Caki2 (cell line): ENCODE measurements at regions not wholly inside any gene's neighbourhood (a gene's known extent, or its start where the extent isn't known, plus 50 kb on each side); places are given as distances from the start of the nearest gene placed in this dataset.
"Not testable (repeated sequence)": the region's sequence is repeated elsewhere in the genome, so short reads cannot be mapped to it uniquely, and the experiment has no call there.

ENCODE experiments used
- DNase-seq: peaks from one replicate; pipeline ENCODE4 v3.0.0-alpha.2; 2015; ENCODE audit warnings: low read depth
- in situ Hi-C: cut with HindIII; loops from 2 replicates; pipeline ENCODE4 v1.10.0; 2016; ENCODE audit warnings: low sequenced_read_pairs, low pct_unique_long_range_greater_than_20kb, mixed read lengths

DNA sequence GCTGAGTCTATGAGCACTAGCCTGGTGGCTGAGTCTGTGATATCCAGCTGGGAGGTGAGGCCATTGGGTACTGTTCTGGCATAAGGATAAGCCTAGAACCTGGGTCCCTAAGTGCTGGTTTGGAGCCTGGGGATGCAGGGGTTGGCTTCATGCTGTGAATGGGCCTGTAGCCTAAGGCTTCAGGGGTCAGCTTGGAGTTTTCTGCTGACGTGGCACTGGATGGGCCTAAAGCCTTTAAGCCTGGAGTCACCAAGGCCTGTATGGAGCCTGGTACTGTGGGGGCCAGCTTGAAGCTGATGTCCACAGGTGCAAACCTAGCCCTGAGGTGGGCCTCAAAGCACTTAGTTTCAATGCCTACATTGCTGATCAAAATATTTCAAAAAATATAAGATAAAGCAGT is 979.6 kb upstream of the POU3F4 start:
- no peak for DNase-seq
- in situ Hi-C loops: no loop called here

DNA sequence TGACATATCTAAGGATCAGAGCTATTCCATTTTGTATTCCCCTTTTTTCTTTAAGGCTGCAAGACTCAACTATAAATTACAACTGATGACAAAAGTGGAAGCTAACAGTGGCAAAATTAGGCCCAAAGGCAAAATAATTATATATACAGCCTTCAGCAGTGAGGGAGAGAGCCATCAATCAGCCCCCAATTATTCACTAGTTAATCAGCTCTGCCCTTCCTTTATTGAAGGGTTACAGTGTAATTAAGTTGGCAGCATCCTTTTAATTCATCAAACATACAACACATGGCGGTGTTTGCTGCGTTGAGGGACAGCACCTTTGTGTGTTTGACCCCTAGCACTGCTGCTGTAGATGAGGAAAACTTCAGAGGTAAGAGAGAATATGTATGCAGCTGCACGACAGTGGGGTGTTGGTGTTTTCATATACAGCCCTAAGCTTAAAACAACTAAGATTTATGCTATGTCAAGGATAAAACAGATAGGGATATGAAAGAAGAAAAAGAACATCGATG is 973.9 kb upstream of the POU3F4 start:
- DNase-seq: no peak

DNA sequence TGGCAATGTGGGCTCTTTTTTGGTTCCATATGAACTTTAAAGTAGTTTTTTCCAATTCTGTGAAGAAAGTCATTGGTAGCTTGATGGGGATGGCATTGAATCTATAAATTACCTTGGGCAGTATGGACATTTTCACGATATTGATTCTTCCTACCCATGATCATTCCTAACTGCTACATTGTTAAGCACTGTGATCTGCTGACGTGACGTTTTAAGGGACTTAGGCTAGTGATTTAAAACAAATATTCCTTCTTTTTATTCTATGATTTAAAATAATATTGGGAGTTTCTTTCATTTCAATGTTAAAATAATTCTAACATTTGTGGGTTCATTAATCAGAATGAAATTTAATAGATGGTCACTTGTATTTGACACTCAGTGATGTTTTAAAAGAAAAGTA is 970.9 kb upstream of the POU3F4 start:
- DNase-seq, in situ Hi-C loops: not testable (repeated sequence)

More for the DNA sequence above, 973.9 kb upstream of the POU3F4 start:
- in situ Hi-C loops: no loop called here

DNA sequence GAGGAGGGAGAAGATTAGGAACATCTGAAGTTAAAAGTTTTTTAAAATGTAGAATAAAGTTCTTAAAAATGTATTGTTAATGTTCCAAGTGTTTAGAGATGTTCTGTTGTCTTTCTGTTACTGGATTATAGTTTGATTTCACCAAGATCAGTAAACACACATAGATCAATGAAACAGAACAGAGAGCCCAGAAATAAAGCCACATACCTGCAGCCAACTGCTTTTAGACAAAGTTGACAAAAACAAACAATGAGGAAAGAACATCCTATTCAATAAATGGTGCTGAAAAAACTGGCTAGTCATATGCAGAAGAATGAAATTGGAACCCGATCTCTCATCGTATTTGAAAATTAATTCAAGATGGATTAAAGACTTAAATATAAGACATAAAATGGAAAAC is 966.3 kb upstream of the POU3F4 start:
- DNase-seq: no peak
- in situ Hi-C loops: no loop called here

DNA sequence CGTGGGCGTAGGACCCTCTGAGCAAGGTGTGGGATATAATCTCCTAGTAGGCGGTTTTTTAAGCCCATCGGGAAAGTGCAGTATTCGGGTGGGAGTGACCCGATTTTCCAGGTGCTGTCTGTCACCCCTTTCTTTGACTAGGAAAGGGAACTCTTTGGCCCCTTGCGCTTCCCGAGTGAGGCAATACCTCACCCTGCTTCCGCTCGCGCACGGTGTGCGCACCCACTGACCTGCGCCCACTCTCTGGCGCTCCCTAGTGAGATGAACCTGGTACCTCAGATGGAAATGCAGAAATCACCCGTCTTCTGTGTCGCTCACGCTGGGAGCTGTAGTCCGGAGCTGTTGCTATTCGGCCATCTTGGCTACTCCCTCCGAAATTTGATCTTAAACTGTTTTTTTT is 955.9 kb upstream of the POU3F4 start:
- DNase-seq, in situ Hi-C loops: not testable (repeated sequence)

DNA sequence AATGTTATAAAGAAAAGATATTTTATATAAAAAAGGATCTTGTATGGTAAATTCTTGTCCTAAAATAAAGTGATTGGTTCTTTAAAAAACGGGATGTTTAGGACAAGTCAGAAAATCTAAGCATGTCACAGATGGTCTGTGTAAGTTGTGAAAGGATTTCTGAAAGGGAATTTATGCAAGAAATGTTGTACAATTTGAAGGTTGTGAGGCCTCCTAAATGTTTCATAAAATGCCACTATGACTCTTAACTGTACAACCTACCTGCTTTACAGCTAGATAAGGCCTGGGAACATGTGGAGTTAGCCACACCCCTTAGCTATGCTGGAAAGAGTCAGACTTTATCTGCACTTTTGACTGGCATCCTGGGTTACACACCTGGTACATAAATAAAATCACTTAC is 951.5 kb upstream of the POU3F4 start:
- DNase-seq: no peak

DNA sequence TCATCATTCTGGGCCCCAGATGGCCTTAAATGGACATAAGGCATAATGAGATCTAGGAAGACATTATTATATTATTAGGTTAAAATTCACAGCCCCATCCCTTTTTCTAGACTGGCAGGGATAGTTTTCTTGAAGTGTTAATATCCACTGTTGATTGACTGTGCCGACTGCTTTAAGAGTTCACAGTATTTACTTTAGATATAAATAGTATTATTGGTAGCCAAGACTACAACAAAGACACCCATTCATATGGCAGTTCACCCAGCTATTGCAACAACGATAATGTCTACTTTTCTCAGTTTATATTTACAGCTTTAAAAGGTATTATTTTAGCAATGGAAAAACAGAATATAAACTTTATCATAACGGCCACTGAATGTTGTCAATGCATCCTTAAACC is 922.2 kb upstream of the POU3F4 start:
- DNase-seq: no peak
- in situ Hi-C loops: no loop called here

More for the DNA sequence above, 951.5 kb upstream of the POU3F4 start:
- in situ Hi-C loops: no loop called here

DNA sequence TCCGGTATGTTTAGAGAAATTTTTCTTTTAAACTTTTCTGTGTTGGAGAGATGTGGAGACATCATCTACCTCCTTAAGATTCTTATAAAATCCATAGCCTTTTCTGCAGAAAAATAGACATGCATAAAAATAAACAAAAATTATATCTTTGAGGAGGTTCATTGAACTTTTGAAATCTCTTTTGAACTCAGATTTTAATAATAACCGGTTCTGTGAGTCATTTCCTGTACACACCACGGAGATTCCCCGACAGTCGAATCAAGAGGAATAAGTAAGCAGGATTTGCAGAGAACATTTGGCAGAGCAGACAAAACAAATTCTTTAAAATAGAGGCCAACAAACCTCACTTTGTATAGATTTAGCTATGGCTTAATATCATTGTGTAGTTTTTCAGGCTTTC is 918.7 kb upstream of the POU3F4 start:
- DNase-seq: no peak
- in situ Hi-C loops: no loop called here

DNA sequence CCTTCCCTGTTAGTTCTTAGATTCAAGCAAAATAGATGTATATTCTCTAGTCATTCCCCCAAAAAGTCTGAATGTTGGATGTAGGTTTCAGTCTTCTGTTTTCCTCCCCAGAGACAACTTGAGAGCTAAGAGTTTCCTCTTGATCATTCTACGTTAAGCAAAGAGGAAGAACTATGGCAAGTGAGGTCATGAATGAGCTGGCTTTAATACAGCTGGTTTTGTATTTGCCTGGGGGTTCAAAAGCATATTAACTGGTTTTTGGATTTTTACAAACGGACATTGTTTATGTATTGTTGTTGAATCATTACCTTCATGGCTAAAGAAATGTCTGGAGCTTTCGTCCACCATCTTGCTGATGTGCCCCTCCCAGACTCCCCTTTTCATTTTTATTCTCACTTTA is 916.7 kb upstream of the POU3F4 start:
- no peak for DNase-seq
- in situ Hi-C loops: no loop called here

DNA sequence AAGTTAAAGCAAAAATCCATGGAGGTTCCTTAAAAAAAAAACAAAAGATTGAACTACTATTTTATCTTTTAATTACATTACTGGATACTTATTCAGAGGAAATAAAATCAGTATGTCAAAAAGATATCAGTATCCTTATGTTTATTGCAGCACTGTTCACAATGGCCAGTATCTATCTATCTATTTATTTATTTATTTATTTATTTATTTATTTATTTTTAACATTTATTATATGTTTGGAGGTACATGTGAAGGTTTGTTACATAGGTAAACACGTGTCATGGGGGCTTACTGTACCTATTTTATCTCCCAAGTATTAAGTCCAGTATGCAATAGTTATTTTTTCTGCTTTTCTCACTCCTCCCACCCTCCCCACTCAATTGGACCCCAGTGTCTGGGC is 881.1 kb upstream of the POU3F4 start:
- in situ Hi-C loops: no loop called here
- DNase-seq: no peak

DNA sequence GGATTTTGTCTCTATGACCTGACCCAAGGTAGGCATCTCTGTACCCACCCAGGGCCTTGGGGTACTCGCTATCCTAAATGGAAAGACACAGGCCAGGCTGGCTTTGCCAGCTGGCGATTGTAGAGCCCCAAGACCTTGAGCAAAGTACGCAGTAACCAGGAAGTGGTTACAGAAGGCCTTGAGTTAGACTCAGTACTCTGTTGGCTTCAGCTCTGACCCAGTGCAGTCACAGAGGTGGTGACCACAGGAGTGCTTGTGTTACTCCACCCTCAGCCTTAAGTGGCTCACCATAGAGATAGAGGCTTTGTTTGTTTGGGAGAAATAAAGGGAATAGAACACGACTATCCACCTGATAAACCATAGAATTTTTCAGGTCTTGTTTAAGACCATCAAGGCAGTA is 880.5 kb upstream of the POU3F4 start:
- in situ Hi-C loops: no loop called here
- DNase-seq: no peak

DNA sequence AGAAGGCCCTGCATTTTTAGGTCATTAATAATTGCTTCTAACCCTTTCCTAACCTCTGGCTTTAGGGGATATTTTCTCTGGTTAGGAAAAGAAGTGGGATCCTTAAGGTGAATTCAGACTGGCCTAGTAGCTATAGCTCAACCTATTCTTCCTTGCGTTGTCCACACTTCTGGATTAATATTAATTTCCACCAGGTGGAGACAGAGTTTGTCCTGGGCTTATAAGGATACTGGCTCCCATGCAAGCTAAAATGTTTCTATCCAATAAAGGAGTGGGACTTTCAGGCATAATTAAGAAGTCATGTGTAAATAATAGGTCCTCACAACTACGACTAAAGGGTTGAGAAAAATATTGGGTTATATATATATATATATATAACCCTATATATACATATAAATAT is 860.0 kb upstream of the POU3F4 start:
- DNase-seq: peak; percentile 0
- in situ Hi-C loops: no loop called here

DNA sequence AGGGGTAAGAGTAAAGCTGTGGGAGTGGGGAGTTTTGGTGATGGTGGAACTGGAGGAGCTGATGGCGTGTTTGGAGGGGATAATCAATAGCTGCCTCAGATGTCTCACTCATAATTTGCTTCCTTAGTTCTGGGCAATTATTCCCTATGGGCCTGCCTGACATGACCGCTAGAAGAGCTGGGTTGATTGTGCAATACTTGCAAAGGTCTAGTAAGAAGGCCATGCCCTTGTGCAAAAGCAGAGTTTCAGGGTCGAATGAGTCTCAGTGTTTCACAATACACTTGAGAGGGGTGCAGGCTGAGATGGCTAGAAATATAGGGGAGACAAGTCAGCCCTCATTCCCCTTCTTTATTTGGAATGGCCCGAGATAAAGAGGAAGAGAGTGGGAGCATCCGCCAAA is 858.4 kb upstream of the POU3F4 start:
- in situ Hi-C loops: no loop called here
- DNase-seq: no peak

DNA sequence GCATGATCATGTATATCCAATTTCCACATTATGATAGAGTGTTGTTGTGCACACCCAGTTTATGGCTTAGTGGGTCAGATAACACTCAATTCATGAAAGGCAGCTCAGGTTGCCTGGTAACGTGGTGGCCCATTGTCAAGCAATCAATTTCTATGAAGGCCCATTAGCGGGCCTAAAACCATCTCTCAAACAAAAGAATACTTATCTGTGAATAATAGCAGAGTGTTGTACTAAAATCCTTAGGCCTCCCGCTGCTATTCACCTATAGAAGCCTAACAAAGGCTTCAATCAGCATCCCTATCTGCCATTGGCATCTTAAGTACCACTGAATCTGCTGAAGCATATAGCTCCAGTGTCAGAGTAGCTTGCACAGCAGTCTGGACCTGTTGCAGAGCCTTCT is 849.6 kb upstream of the POU3F4 start:
- DNase-seq: no peak
- in situ Hi-C loops: no loop called here

DNA sequence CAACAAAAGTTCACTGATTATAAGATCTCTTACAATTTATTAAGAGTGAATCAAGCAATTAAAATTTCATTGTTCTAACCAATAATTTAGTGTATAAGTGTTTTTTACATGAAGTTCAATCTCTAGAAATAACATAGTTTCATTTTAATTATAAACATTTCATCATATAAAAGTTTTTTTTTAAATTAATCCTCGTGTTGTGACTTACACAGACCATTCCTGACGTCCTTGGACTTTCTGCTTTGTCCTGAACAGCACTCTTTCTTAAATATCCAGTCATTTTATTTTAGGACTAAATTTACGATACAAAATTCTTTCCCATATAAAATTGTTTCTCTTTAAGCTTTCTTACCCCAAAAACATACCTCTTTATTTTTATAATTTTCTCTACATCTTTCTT is 841.7 kb upstream of the POU3F4 start:
- DNase-seq: no peak
- in situ Hi-C loops: no loop called here

DNA sequence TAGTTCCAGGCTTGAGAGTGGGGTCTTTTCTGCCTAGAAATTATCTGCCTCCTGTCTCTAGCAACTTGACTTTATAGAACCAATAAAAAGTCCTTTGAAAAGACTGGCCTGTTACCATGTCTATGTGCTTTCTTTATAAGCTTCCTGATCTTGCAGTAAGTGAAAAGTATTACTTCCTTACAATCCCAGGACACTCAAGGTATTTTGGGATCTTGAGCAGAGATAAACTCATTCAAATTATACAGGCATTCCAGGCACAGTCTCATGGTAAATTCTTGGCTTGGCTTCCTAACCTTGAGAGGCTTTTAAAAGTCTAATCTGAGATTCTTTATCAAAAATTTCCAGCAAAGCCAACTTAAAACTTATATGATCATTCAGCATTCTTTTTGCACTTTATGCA is 833.0 kb upstream of the POU3F4 start:
- DNase-seq: no peak
- in situ Hi-C loops: no loop called here

DNA sequence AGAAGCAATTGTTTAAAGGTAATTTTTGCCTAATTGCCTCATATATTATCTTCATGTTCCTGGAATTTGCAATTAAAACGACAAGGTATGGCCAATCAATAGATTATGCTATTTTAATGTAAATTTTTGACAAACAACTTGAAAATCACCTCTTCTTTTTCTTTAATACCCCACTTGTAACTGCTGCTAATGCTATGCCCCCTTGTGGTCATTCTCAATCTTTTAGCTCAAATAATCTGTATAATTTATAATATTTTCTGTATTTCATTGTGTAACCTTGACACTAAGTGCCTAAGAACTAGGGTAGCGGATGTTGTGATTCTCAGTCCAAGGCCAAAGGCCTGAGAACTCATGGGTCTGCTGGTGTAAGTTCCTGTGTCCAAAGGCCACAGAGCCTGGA is 831.7 kb upstream of the POU3F4 start:
- DNase-seq: no peak
- in situ Hi-C loops: no loop called here

DNA sequence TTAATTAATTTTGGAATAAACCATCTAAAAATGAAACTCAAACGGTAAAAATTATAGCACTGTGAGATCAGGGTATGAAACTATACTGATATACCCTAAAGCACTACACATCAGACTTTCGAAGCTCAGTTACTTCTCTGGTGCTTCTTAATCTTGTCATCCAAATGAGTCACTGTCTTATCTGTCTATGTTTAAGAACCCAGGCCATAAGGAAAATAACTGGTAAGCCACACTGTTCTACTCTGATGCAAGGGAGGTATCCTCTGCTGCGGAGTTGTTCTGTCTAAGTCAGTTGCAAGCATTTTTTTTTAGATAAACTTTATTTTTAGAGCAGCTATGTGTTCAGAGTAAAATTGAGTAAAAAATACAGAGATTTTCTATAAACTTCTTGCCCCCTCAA is 830.8 kb upstream of the POU3F4 start:
- DNase-seq: no peak
- in situ Hi-C loops: no loop called here

DNA sequence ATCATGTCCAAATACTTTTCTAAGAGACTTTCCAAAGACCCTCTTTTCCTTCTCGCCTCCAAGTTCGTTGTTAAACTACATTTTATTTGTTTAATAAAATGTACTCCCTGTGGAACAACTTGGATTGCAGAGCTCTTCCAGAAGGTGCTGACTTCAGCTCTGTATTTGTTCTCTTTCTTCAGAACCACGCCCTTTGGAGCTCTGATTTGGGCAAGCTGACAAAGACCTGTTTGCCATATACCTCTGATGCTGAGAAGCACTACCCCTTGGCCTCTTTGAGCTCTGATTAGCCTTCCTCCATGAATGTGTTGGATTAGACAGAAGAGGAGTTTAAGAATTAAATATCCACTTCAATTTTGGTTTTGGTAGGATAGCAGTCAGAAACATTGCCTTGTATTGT is 815.1 kb upstream of the POU3F4 start:
- in situ Hi-C loops: no loop called here

DNA sequence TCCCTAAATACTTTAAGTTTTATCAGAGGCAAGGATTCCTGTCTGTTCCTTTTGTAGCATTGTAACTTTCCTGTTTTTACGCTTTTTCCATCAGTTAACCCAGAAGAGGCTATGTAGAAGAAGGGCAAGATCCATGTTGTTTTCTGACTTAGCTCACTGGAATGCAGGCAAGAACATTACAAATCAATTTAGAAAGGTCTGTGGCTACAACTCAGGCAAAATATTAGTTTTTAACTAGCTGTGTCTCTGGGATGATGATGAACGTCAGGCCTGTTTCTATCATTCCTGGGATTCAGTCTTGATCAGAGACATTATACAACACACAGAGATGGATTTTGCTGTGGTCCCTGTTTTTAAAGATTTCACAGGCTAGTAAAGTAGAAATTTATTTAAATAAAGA is 813.0 kb upstream of the POU3F4 start:
- in situ Hi-C loops: no loop called here
- DNase-seq: no peak

More for the DNA sequence above, 815.1 kb upstream of the POU3F4 start:
- no peak for DNase-seq

DNA sequence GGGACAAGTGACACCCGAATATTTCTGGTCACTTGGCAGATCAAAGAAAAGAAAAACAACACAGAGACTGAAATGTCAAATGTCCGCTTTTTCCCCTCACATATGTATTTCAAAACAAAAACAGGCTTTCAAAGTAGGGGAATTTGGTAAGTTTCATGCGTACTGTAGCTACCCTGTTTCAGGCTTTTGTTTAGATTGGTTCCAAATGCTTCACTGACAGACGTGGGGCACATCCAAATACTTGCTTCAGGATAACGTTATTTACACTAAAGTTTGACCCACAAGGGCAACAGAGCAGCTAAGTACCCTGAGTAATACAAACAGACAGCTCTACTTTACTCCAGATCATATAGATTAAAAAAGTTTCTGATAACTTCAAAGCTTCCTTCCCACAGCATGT is 804.5 kb upstream of the POU3F4 start:
- in situ Hi-C loops: no loop called here
- DNase-seq: no peak
